Esophagus muscularis mucosa (tissue), 4 donors: ENCODE measurements at regions not wholly inside any gene's neighbourhood (a gene's known extent, or its start where the extent isn't known, plus 50 kb on each side); places are given as distances from the start of the nearest gene placed in this dataset.

ENCODE experiments used
- DNase-seq: peaks from one replicate; pipeline ENCODE4 v3.0.0-alpha.2; 2017; ENCODE audit errors: extremely low spot score
- H3K27ac ChIP-seq, 4 donors: fragments of 200-600 bp; sonication (generic); replicated peaks in 1 of 4; 1 replicate in 3 of 4; 2 replicates in 1 of 4; pipeline ENCODE4 v1.5.1; 2016 to 2019; ENCODE audit warnings: mild to moderate bottlenecking in 1 of 4
- H3K27me3 ChIP-seq, 4 donors: fragments of 200-600 bp; sonication (generic); one replicate each; pipeline versions ENCODE4 v1.5.1 to v1.6.0; 2016 to 2019
- H3K36me3 ChIP-seq, 4 donors: fragments of 200-600 bp; sonication (generic); one replicate each; pipeline ENCODE4 v1.5.1; 2016 to 2019
- H3K4me1 ChIP-seq, 4 donors: fragments of 200-600 bp; sonication (generic); one replicate each; pipeline ENCODE4 v1.5.1; 2016 to 2019
- H3K4me3 ChIP-seq, 4 donors: fragments of 200-600 bp; sonication (generic); 1 replicate in 2 of 4; 2 replicates in 2 of 4; pipeline ENCODE4 v1.5.1; 2016 to 2019; ENCODE audit warnings: mild to moderate bottlenecking in 4 of 4, moderate library complexity in 1 of 4
- H3K9me3 ChIP-seq, 4 donors: fragments of 200-600 bp; sonication (generic); 1 replicate in 3 of 4; 2 replicates in 1 of 4; pipeline ENCODE4 v1.5.1; 2016 to 2019
- CTCF ChIP-seq, 3 experiments: fragments of 200-600 bp in 2 of 3; fragments of 450-650 bp in 1 of 3; sonication (generic) in 2 of 3; IDR thresholded peaks; one replicate each; pipeline ENCODE4 v1.5.1; 2017 to 2019; ENCODE audit warnings: antibody characterized with exemption in 3 of 3, mild to moderate bottlenecking in 2 of 3, moderate library complexity in 1 of 3
- EP300 ChIP-seq: sonication (generic); formaldehyde crosslinking; IDR thresholded peaks from one replicate; pipeline ENCODE4 v1.6.1; 2017; ENCODE audit warnings: antibody characterized with exemption
- POLR2A ChIP-seq: fragments of 450-650 bp; IDR thresholded peaks from one replicate; pipeline ENCODE4 v1.6.1; 2017; ENCODE audit warnings: antibody characterized with exemption, moderate library complexity, mild to moderate bottlenecking, low read depth
- POLR2AphosphoS5 ChIP-seq, 2 donors: sonication (generic); formaldehyde crosslinking; IDR thresholded peaks; one replicate each; pipeline ENCODE4 v1.6.1; 2017; ENCODE audit warnings: antibody characterized with exemption in 2 of 2
- WGBS: methylation state at CpG from one replicate; pipeline ENCODE4 v1.1.5; 2018; 5-methylcytosine and 5-hydroxymethylcytosine counted together
- intact Hi-C: fragments of 100-400 bp; cut with DNase I; formaldehyde crosslinking; loops from one replicate; pipeline ENCODE4 v1.15.1; 2023

- no peak overlapping the region for H3K27ac ChIP-seq
- H3K4me3 ChIP-seq: no peak overlapping the region
- H3K4me1 ChIP-seq: no peaks in the 10 kb centered on the region
- no peak for DNase-seq
- intact Hi-C loops: no loop called here
- no peaks in the 10 kb centered on the region for H3K9me3 ChIP-seq
- H3K36me3 ChIP-seq: no peaks in the 10 kb centered on the region
- TF ChIP-seq POLR2AphosphoS5 (IDR thresholded peaks at IDR 0.05): no peak
- no peak for TF ChIP-seq CTCF (IDR thresholded peaks at IDR 0.05)
- TF ChIP-seq EP300: no peak
- no peak for TF ChIP-seq POLR2A
- no peaks in the 10 kb centered on the region for H3K27me3 ChIP-seq
- WGBS: 100% methylated on average over 6 of the region's 6 CpGs
Observed at GRCh38 chr5:106876298-106876622, 794.5 kb downstream of the EFNA5 start.

GRCh38 chr5:106875591-106876297, 795.0 kb downstream of the EFNA5 start:
- Histone ChIP-seq H3K27me3 (no peaks in the 10 kb centered on the region), H3K27ac (no peak overlapping the region), H3K4me1 (no peaks in the 10 kb centered on the region), H3K9me3 (no peaks in the 10 kb centered on the region), H3K36me3 (no peaks in the 10 kb centered on the region), H3K4me3 (no peak overlapping the region)
- intact Hi-C loops: no loop called here
- TF ChIP-seq CTCF (IDR thresholded peaks at IDR 0.05) (peak in 2 of 3 experiments; percentile 22 to 52), POLR2A (no peak), EP300 (no peak), POLR2AphosphoS5 (IDR thresholded peaks at IDR 0.05) (no peak)
- no peak for DNase-seq
- 84% methylated on average over 15 of the region's 21 CpGs for WGBS

GRCh38 chr5:106874974-106875373, 795.8 kb downstream of the EFNA5 start:
- Histone ChIP-seq H3K27me3 (no peaks in the 10 kb centered on the region), H3K36me3 (no peaks in the 10 kb centered on the region), H3K4me1 (no peaks in the 10 kb centered on the region), H3K9me3 (no peaks in the 10 kb centered on the region), H3K27ac (no peak overlapping the region), H3K4me3 (no peak overlapping the region)
- intact Hi-C loops: no loop called here
- 95% methylated on average over 9 of the region's 9 CpGs for WGBS
- TF ChIP-seq CTCF (IDR thresholded peaks at IDR 0.05) (no peak), EP300 (no peak), POLR2A (no peak), POLR2AphosphoS5 (IDR thresholded peaks at IDR 0.05) (no peak)
- no peak for DNase-seq

GRCh38 chr5:106874531-106874930, 796.2 kb downstream of the EFNA5 start:
- no peak for DNase-seq
- H3K4me3 ChIP-seq: no peak overlapping the region
- no peaks in the 10 kb centered on the region for H3K4me1 ChIP-seq
- TF ChIP-seq CTCF (IDR thresholded peaks at IDR 0.05): no peak
- no peak for TF ChIP-seq POLR2A
- TF ChIP-seq EP300: no peak
- no peak for TF ChIP-seq POLR2AphosphoS5 (IDR thresholded peaks at IDR 0.05)
- H3K9me3 ChIP-seq: no peaks in the 10 kb centered on the region
- no peaks in the 10 kb centered on the region for H3K27me3 ChIP-seq
- no peak overlapping the region for H3K27ac ChIP-seq
- 100% methylated on average over 3 of the region's 7 CpGs for WGBS
- no peaks in the 10 kb centered on the region for H3K36me3 ChIP-seq
- intact Hi-C loops: no loop called here

DNA sequence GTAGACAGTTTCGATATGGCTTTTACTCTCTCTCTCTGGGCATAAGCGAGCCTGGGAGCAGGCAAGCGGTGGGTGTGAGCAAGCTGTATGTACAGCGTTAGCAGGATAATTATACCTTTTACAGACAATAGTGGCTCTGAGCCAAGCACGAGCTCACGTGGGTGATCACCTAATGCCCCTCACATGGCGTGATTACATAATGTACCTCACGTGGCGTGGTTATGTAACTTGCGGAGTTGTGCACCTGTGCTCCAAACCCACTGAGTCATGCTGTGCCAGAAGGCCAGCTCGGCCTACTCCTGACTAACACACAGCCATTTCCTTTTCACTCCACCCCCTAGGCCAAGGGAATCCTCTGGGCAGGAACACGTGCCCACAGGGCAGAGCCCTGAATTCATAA, 797.2 kb downstream of the EFNA5 start:
- no peaks in the 10 kb centered on the region for H3K27me3 ChIP-seq
- H3K4me1 ChIP-seq: no peaks in the 10 kb centered on the region
- no peaks in the 10 kb centered on the region for H3K9me3 ChIP-seq
- H3K36me3 ChIP-seq: no peaks in the 10 kb centered on the region
- 75% methylated on average over 12 of the region's 12 CpGs for WGBS
- no peak overlapping the region for H3K27ac ChIP-seq
- intact Hi-C loops: no loop called here
- DNase-seq: no peak
- no peak overlapping the region for H3K4me3 ChIP-seq
- TF ChIP-seq POLR2AphosphoS5 (IDR thresholded peaks at IDR 0.05) (peak; percentile 11 to 27), CTCF (IDR thresholded peaks at IDR 0.05) (no peak)
